Right lung (tissue), 2 donors: ENCODE measurements at regions not wholly inside any gene's neighbourhood (a gene's known extent, or its start where the extent isn't known, plus 50 kb on each side); places are given as distances from the start of the nearest gene placed in this dataset.
"Not testable (repeated sequence)": the region's sequence is repeated elsewhere in the genome, so short reads cannot be mapped to it uniquely, and the experiment has no call there.

ENCODE experiments used
- DNase-seq, 2 donors: peaks; one replicate each; pipeline ENCODE4 v3.0.0-alpha.2; 2013

DNA sequence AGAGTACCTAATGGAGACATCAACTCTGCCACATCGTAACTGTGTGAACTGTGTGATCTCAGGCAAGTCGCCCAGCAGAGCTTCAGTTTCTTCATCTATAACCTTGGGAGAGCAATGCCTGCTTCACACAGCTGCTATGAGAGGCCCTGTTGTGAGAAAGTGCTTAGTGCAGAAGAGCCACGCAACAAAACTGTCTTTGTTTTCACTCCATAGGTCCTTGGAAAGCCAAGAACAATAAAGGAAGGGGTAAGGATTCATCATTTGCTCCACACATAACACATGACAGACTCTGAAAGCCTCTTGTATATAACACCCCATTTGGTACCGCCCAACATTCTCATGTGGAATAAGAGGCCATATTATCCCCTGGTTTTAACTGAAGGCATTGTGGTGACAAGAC, 231.9 kb upstream of the ISX start:
- DNase-seq, result no peak

DNA sequence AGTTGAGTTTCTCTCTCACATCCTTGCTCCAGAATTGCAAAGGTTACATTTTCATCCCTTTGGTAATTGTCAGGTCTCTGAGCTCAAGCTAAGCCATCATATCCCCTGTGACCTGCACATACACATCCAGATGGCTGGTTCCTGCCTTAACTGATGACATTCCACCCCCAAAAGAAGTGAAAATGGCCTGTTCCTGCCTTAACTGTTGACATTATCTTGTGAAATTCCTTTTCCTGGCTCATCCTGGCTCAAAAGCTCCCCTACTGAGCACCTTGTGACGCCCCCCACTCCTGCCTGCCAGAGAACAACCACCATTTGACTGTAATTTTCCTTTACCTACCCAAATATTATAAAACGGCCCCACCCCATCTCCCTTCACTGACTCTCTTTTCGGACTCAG, 231.4 kb upstream of the ISX start:
- not testable (repeated sequence) for DNase-seq

DNA sequence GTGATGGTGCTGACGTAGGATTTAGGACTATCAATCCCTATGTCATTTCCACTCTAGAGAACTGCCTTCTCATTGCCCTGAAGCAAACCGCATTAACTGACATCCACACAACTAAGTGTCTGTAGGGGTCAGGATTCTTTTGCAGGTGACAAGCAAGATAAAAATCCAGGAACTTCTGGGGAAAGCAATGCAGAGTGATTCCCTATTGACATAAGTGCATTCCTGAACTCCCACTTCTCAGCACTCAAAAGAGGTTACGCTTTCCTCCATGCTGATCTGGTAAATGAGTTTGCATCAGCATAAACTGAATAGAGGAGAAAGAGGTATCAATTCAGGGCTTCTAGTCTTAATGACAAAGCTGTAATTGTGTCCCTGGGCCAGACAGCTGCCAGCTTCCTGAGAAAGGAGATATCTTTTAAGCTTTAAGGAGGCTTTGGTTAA, 224.6 kb upstream of the ISX start:
- no peak for DNase-seq

DNA sequence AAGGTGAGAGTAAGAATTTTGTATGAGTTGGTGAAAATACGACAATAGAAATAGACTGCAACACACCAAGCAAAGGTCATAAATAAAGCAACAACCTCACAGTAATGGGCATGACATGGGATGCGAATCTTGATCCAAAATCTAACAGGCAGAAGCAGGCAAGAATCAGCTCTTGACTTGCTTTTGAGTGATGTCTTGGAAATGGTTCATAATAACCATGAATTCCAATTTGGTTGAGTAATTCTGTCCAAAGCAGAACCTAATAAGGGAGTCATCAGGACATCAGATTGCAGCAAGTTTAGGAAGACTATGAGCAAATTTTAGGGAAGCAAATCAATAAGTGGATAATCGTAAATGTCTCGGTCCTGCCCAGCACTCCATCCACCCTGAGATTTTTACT, 224.0 kb upstream of the ISX start:
- DNase-seq, result no peak

DNA sequence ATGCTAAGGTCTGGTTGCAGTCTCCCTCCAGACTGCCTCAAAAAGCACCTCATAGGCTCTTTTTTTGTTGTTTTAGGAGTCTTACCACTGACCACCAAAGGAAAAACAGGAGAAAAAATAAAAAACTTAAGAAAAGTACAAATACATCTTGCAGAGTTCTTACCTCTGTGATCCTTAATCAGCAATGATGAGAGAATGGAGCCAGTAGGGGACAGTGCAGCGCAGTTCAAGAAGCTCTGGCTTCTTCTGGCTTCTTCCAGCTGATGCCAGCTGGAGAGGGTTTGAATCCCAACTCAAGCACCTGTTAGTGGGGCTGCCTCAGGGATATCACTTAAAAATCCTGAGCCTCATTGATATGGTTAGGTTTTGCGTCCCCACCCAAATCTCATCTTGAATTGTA, 223.3 kb upstream of the ISX start:
- DNase-seq, result no peak

DNA sequence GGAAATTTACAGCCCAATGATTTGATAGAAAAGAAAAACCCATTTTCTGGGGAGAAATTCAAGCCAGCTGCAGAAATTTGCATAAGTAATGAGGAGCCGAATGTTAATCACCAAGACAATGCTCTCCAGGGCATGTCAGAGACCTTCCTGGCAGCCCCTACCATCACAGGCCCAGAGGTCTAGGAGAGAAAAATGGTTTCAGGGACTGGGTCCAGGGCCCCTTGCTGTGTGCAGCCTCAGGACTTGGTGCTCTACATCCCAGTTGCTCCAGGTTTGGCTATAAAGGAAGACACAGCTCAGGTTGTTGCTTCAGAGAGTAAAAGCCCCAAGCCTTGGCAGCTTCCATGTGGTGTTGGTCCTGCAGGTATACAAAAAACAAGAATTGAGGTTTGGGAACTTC, 222.2 kb upstream of the ISX start:
- not testable (repeated sequence) for DNase-seq

DNA sequence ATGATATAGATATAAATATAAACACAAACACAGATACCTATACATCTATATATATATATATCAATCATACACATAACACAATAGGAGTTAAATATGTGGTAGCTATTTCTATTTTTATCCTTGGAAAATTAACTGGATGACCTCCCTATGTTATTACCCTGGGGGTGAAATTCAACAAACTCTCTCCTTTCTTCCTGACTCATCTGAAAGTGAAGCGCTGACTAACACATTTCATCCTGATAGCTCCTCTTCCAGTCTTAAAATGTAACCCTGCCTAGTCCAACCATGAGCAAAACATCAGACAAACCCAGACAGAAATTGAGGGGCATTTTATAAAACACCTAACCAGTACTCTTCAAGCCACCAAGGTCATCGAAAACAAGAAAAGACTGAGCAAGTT, 220.6 kb upstream of the ISX start:
- no peak for DNase-seq

DNA sequence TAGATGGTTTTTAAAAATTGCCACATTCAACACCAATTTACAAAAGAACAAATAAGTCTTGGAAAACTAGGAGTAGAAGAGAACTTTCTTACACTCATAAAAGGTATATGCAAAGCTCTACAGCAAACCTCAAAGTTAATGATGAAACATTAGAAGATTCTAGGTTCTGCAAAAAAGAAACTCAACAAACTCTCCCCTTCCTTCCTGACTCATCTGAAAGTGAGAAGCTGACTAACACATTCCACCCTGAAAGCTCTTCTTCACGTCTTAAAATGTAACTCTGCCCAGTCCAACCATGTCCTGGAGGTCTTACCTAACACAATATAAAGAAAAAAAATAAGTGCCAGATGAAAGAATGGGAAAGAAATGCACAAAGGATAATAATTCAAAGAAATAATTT, 218.9 kb upstream of the ISX start:
- no peak for DNase-seq

DNA sequence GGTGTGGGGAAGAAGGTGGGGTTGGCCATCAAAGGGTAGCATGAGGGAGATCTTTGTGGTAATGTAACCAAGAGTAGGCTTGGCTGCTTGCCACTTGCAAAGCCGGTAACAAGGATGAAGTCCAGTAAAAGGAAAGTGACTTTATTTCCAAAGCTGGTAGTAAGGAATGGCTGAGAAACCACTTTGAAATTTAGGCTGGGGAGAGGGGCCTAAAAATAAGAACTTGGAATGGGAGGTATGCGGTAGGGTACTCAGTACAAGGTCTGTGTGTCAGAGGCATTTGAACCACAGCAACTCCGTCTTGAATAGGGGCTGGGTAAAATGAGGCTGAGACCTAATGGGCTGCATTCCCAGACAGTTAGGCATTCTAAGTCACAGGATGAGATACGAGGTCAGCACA, 216.0 kb upstream of the ISX start:
- DNase-seq, result no peak

DNA sequence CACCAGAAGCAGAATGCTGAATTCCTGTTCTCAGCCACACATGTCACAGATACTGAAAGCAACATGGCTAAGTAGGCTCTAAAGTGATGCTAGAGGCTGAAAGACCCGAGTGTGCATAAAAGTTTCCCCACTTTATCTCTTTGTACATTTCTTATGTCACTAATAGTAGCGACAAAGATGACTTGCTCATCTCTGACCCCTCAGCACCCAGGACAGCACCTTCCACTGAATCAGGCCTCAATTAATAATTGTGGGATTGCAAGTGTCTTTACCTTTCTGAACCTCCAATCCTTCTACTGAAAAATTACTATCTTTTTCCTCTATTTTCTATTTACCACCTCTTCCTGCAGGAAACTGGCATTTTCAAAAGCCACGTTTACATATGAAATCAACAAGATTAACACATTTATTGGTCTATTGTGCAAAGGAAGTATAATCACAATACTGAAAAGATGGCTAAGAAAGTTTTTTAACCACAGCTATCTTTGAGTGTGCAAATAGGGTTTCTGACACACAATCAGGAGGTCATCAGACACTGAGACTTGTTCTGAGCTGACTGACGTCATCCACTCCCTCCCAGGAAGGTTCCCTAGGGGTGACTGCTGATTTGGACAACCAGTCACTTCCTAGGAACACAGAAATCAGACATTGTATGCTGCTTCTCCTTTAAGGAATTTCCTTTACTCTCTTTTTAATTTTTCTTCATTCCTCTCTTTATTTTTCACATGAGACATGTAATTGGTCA, 213.9 kb upstream of the ISX start:
- no peak for DNase-seq

DNA sequence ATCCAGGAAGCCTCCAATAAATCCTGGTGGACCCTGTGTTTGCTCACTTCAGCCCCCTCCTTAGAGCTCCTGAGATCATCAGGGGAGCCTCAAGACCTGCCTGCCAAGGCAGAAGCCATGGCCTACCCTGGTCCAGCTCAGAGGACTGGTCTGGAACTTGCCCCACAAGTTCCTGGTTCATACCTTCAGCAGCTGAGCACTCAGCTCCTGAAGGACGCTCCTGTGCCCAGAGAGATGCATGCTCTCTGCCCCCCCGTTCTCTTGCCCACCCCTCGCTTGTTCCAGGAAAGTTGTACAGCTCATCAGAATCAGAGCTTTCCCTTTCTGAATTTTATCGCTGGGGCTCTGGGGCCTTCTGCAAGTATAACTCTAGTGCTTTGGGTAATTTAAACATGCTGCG, 210.5 kb upstream of the ISX start:
- no peak for DNase-seq

DNA sequence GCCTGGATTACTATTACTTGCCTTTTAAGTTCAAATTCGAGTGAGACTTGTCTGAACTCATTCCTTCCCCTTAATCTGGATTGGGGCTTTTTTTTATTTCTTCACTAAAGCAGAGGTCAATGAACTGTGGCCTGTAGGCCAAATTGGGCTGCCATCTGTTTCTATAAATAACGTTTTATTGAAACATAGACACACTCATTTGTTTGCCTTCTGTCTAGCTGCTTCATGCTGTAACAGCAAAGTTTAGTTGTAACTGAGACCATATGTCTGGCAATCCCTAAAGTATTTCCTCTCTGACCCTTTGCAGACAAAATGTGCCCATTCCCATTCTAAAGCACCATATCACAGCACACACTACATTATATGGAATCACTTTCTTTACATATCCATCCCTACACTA, 207.9 kb upstream of the ISX start:
- no peak for DNase-seq

DNA sequence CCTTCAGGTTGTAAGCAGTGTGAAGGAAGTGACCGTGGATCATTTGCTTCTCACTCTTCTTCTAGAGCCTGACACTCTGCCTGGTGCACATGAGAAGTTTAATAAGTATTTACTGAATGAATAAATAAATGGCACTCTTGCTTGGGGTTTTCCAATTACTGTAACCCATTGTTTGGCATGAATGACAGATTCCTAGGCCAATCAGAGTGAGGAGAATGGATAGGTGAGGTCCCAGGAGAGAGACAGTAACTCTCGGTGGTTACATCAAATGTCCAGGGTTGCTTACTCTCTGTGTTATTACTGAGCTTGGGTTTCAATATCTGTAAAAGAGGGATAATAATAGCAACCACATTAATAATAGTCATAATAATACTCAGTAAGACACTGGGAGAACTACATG, 204.2 kb upstream of the ISX start:
- DNase-seq, result no peak

DNA sequence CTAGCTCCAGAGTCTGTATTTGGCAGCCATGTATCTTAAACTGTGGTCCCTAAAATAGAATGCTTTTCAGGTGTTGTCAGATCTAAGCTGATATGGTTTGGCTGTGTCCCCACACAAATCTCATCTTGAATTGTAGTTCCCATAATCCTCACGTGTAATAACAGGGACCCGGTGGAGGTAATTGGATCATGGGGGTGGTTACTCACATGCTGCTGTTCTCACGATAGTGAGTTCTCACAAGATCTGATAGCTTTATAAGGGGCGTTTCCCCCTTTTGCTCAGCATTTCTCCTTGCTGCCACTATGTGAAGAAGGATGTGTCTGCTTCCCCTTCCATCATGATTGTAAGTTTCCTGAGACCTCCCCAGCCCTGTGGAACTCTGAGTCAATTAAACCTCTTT, 199.9 kb upstream of the ISX start:
- no peak for DNase-seq

DNA sequence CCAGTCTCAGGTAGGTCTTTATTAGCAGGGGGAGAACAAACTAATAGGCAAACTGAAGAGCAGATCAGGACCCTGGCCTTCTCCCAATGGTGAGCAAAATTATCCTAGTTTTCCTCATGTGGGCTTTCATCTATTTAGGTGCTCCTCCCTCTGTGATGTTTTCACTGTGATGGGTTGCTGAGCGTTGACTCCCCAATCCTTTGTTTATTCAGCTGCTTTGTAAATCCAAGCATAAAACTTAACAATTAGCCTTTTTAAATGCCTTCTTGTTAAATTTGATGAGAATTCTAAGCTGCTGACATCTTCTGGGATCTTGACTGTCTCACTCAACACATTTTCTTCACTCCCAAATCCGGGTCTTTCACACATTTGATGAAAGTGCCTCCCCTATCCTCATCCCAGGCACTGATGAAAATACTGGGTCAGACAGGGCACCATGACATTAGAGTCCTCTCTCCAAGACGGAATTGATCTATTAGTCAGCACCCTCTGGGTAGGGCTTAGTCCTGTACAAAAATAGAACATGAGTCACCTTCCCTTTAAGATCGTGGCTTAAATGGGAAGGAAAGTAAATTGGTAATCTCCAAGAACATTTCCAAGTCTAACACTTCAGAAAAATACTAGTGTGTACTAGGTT, 199.3 kb upstream of the ISX start:
- DNase-seq, result no peak

DNA sequence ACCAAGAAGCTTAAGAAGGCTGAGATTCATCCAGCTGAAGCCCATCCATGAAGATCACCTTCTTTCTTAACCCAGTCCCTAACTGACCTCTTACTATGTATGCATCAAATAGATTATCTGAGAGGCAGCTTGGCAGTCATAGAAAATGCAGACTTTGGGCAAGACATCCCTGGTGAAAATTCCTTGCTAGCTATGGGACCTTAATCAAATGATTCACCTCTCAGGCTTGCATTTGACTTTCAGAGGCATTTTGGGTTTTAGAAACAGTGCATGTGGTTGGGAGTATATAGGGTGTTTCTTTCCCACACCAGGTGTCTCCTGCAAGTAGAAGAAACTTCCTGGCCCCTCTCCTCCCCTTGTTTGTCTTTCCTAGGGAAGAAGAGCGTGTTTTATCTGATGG, 188.5 kb upstream of the ISX start:
- DNase-seq, result no peak

DNA sequence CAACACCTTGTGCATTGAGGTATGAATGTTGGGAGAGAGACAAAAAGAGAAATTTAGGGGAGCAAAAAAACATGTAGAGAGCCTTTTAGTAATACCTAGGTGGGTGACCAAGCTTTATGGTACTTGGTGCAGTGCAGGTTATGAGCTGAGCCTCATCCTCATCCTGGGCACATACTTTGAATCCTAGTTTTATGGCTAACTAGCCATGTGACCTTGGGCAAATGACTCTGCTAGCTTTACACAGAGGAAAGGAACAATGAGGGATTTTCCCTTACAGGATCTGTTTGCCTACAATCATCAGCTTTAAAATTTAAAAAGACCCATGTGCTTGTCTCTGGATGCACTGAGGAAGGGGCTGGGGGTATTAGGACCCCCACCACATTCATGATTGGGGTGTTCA, 187.8 kb upstream of the ISX start:
- no peak for DNase-seq

DNA sequence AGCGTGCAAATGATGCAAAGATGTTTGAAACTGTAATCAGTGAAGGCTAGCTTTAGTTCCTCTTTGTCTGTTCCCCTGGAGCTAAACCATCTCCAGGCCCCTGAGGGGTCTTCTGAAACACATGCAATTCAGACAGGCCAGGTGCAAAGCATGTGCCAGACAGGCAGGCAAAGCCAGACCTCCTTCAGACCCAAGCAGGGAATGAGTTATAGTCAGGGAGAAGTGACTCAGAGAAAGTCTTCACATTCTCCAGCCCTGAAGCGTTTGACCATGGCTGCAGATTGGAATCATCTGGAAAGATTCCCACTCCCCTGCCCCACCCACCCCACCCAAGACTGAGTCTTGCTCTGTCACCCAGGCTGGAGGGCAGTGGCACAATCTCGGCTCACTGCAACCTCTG, 187.0 kb upstream of the ISX start:
- no peak for DNase-seq

DNA sequence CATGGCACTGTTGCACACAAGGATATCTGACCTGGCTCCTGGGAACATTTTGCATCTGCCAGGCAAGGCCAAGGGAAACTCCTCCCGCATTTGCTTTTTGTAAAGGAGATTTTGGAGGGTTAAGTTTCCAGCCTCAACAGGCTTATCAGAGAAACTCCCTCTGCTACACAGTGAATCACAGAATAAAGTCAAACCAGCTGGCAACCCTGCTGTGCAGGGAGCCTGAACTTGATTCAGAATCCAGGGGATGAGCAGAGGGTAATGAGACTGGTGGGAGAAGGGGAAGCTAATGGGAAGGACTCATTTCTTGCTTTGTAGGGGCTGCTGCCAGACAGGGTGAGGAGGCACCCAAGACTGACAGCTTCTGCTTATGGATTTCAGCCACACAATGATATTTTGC, 185.3 kb upstream of the ISX start:
- DNase-seq, result no peak

DNA sequence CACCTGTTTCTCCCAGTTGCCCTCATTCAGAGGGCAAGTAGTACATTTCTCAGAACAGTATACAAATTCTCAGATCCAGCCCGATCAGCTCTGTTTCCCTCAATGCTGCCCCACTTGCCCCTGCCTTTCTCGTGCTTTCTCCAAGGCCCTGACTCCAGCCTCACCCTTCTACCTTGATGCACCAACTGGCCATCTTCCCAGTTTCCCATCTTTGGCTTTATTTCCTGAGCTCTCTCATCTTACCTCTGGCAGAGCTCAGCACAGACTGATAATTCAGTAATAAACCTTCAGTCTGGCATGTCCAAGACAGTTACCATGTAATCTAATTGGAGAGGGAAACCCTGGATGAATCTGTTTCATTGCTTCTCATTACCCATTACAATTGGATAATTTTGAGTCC, 184.5 kb upstream of the ISX start:
- no peak for DNase-seq

DNA sequence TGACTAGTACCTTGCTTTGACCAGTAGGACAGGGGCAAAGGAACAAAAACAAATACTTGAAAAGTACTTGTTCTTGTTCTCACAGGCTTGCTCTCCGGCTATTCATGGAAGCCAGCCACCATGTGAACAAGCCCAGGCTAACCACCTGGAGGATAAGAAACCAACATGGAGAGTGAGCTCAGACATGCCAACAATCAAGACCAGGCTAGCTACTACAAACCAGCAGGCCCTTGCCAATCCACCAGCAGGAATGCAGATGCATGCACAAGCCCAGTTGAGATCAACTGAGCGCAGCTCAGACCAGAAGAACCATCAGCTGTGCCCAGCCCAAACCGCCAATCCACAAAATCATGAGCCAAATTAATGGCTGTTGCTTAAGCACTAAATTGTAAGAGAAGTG, 180.1 kb upstream of the ISX start:
- no peak for DNase-seq

DNA sequence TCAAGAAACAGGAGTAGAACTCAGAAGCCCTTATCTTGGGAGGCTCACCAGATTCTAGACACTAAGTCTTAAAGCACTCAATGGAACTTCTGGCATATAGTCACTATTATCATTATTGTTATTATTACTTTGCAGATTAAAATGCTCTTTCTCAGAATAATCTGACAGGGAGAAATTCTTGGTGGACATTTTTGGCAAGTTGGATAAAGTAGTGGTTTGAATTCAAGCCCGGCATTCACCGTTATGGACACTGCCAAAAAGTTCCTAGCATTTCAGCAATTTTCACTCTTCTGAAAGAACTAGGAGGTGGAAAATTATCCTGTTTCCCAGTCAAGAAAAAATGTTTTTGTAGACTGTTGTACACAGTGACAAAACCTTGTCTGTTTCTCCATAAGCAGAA, 179.6 kb upstream of the ISX start:
- DNase-seq, result no peak

DNA sequence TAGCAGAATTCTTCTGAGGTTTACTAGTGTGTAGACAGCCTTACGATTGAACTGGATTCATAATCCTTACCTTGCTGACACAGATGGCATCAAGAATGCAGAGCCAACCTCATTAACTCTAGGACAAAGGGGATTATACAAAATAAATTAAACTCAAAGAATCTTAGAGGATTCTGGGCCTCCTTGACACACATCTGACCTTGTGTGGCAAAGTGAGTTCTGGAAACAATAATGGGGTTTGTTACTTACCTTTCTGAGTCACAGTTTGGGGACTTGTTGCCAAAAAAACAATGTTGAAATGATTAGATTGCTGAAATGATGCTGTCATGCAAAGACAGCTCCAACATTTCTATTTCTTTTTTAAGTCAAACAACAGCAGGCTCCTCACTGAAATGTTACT, 179.1 kb upstream of the ISX start:
- no peak for DNase-seq

DNA sequence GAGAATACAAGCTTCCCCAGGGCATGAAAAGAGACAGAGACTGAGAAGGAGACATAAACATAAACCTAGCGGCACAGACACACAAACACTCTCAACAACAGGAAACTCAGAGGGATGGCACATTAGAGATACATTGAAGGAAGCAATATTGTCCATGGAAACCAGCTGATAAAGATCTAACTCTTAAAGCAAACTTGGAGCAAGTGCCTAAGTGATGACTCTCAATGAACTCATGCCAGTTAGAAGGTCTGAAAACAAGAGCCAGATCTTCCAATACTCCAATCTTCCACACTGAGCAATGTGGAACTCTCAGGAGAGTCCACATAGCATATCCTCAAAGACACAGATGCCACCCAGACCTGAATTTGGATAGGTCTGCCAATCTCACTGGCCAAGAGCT, 168.8 kb upstream of the ISX start:
- DNase-seq, result no peak
